GM21717 (cell line): ENCODE measurements at regions not wholly inside any gene's neighbourhood (a gene's known extent, or its start where the extent isn't known, plus 50 kb on each side); places are given as distances from the start of the nearest gene placed in this dataset.

ENCODE experiments used
- ATAC-seq: cut with Tn5 transposase; IDR thresholded peaks from one replicate; pipeline ENCODE4 v1.9.1; 2021; ENCODE audit warnings: mild to moderate bottlenecking, moderate library complexity; ENCODE audit not compliant: unreplicated experiment

GRCh38 chr5:11962122-11962521 is 57.9 kb upstream of the CTNND2 start:
- ATAC-seq = no peak

DNA sequence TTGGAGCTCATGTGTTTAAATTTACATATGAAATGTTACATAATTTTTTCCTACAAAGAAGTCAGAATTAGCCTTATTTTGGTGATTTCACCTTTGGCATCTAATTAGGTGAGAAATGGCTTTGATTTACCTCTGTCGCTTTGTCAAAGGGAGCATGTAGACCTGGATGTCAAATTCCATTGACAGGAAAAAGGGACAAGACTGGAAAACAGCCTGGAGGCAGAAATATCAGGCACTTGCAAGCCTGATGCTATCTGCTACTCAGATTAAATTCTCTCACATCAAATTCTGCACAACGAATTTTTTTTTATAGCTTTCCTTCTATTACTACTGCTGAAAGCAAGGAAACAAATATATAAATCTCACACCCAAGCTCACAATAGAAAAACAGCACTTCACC is 54.1 kb upstream of the CTNND2 start:
- ATAC-seq = no peak

DNA sequence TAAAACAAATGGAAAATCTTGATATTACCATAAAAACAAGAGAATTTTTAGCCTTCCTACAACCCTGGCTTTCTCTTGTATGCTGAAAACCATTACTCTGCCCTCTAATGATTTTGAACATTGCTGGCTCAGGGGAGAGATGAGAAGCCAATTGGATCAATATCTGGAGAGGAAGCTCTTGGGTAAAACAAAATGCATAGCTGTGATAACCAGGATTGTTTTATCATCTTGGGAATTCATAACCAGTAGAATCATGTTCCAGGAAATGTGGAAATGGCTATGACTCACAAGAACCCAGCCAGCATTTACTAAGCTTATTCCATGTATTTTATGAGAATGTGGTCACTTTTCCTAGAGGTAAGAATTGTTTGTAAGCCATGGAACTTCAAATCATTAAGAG is 51.1 kb upstream of the CTNND2 start:
- no peak for ATAC-seq
